H9 (cell line): ENCODE measurements at regions not wholly inside any gene's neighbourhood (a gene's known extent, or its start where the extent isn't known, plus 50 kb on each side); places are given as distances from the start of the nearest gene placed in this dataset.

ENCODE experiments used
- DNase-seq: peaks from one replicate; pipeline ENCODE4 v3.0.0-alpha.2; 2017
- H2AFZ ChIP-seq: one replicate; pipeline ENCODE4 v1.6.1; 2013; ENCODE audit warnings: mild to moderate bottlenecking, low read length, control low read depth, moderate library complexity
- H2AK5ac ChIP-seq: 2 replicates; pipeline ENCODE4 v1.6.1; 2013; ENCODE audit warnings: low read length, control low read depth, mixed read lengths; ENCODE audit not compliant: insufficient read length
- H2BK120ac ChIP-seq: one replicate; pipeline ENCODE4 v1.6.1; 2013; ENCODE audit warnings: low read depth, mild to moderate bottlenecking, low read length, control low read depth, inconsistent platforms; ENCODE audit not compliant: poor library complexity, severe bottlenecking
- H2BK12ac ChIP-seq: 2 replicates; pipeline ENCODE4 v1.6.1; 2013; ENCODE audit warnings: low read length, control low read depth, mixed read lengths, low read depth; ENCODE audit not compliant: insufficient read length
- H2BK15ac ChIP-seq: 2 replicates; pipeline ENCODE4 v1.6.1; 2013; ENCODE audit warnings: low read depth, low read length, control low read depth
- H2BK20ac ChIP-seq: one replicate; pipeline ENCODE4 v1.6.1; 2013; ENCODE audit warnings: low read depth, mild to moderate bottlenecking, low read length, control low read depth, inconsistent platforms; ENCODE audit not compliant: poor library complexity, severe bottlenecking
- H2BK5ac ChIP-seq: 2 replicates; pipeline ENCODE4 v1.6.1; 2013; ENCODE audit warnings: low read length, control low read depth, mixed read lengths; ENCODE audit not compliant: insufficient read length
- H3K14ac ChIP-seq: 2 replicates; pipeline ENCODE4 v1.6.1; 2013; ENCODE audit warnings: low read length, control low read depth; ENCODE audit not compliant: insufficient read depth
- H3K18ac ChIP-seq: 2 replicates; pipeline ENCODE4 v1.6.1; 2013; ENCODE audit warnings: low read depth, mild to moderate bottlenecking, mixed read lengths, low read length, control low read depth; ENCODE audit not compliant: insufficient read length
- H3K23ac ChIP-seq: 2 replicates; pipeline ENCODE4 v1.6.1; 2013; ENCODE audit warnings: low read length, control low read depth, mixed read lengths, low read depth; ENCODE audit not compliant: insufficient read length
- H3K23me2 ChIP-seq: 2 replicates; pipeline ENCODE4 v1.6.1; 2013; ENCODE audit warnings: low read depth, mild to moderate bottlenecking, mixed read lengths, low read length, control low read depth; ENCODE audit not compliant: insufficient read length, poor library complexity, severe bottlenecking
- H3K27ac ChIP-seq: 2 replicates; pipeline ENCODE4 v1.5.1; 2013; ENCODE audit warnings: low read length, control low read depth, mixed read lengths, low read depth; ENCODE audit not compliant: insufficient read length
- H3K27me3 ChIP-seq: 2 replicates; pipeline ENCODE4 v1.6.1; 2013; ENCODE audit warnings: low read length, control low read depth, inconsistent platforms; ENCODE audit not compliant: insufficient read depth
- H3K4ac ChIP-seq: 2 replicates; pipeline ENCODE4 v1.6.1; 2013; ENCODE audit warnings: low read depth, mild to moderate bottlenecking, control low read depth, inconsistent platforms, low read length, moderate library complexity
- H3K4me1 ChIP-seq: 2 replicates; pipeline ENCODE4 v1.6.1; 2013; ENCODE audit warnings: low read length, control low read depth, inconsistent platforms; ENCODE audit not compliant: insufficient read depth
- H3K4me2 ChIP-seq: 2 replicates; pipeline ENCODE4 v1.6.1; 2013; ENCODE audit warnings: low read length, control low read depth, mixed read lengths; ENCODE audit not compliant: insufficient read length, insufficient read depth
- H3K56ac ChIP-seq: 2 replicates; pipeline ENCODE4 v1.6.1; 2013; ENCODE audit warnings: low read depth, mild to moderate bottlenecking, mixed read lengths, low read length, control low read depth; ENCODE audit not compliant: insufficient read length
- H3K79me1 ChIP-seq: 2 replicates; pipeline ENCODE4 v1.6.1; 2013; ENCODE audit warnings: low read depth, mild to moderate bottlenecking, moderate library complexity, low read length, control low read depth, inconsistent platforms; ENCODE audit not compliant: insufficient read depth, poor library complexity, severe bottlenecking
- H3K79me2 ChIP-seq: 2 replicates; pipeline ENCODE4 v1.6.1; 2013; ENCODE audit warnings: low read length, control low read depth, inconsistent platforms; ENCODE audit not compliant: insufficient read depth
- H3K9ac ChIP-seq: 2 replicates; pipeline ENCODE4 v1.6.1; 2013; ENCODE audit warnings: low read length, control low read depth, mixed read lengths; ENCODE audit not compliant: insufficient read length; ENCODE audit errors: extremely low read depth
- H3K9me3 ChIP-seq: one replicate; pipeline ENCODE4 v1.6.1; 2013; ENCODE audit warnings: low read depth, low read length, inconsistent platforms; ENCODE audit not compliant: control insufficient read depth
- H3T11ph ChIP-seq: one replicate; pipeline ENCODE4 v1.6.1; 2013; ENCODE audit warnings: mild to moderate bottlenecking, low read length, control low read depth, inconsistent platforms
- H4K20me1 ChIP-seq: one replicate; pipeline ENCODE4 v1.6.1; 2013; ENCODE audit not compliant: control insufficient read depth, insufficient read length, insufficient read depth
- H4K5ac ChIP-seq: 2 replicates; pipeline ENCODE4 v1.6.1; 2013; ENCODE audit warnings: low read depth, mild to moderate bottlenecking, mixed read lengths, low read length, control low read depth; ENCODE audit not compliant: insufficient read length
- H4K8ac ChIP-seq: replicated peaks from 2 replicates; pipeline ENCODE4 v1.6.1; 2013; ENCODE audit warnings: low read length, control low read depth, mixed read lengths, low read depth; ENCODE audit not compliant: insufficient read length
- H4K91ac ChIP-seq: 2 replicates; pipeline ENCODE4 v1.6.1; 2013; ENCODE audit warnings: low read depth, mild to moderate bottlenecking, moderate library complexity, mixed read lengths, low read length, control low read depth; ENCODE audit not compliant: insufficient read length
- H3K27ac Mint-ChIP-seq, 3 experiments: 2 replicates in 2 of 3; 3 replicates in 1 of 3; pipeline ENCODE4 v1.8.0; 2020 to 2021; ENCODE audit warnings: mixed read lengths in 3 of 3, mild to moderate bottlenecking in 1 of 3, moderate library complexity in 1 of 3
- H3K27me3 Mint-ChIP-seq: 2 replicates; pipeline ENCODE4 v1.8.0; 2021; ENCODE audit warnings: low read depth, mild to moderate bottlenecking, moderate library complexity, mixed read lengths
- H3K36me3 Mint-ChIP-seq, 3 experiments: 2 replicates in 2 of 3; 3 replicates in 1 of 3; pipeline ENCODE4 v1.8.0; 2020 to 2021; ENCODE audit warnings: low read depth in 3 of 3, mixed read lengths in 3 of 3; ENCODE audit not compliant: insufficient read depth in 1 of 3
- H3K4me1 Mint-ChIP-seq, 2 experiments: 2 replicates each; pipeline ENCODE4 v1.8.0; 2020; ENCODE audit warnings: mixed read lengths in 2 of 2
- H3K4me3 Mint-ChIP-seq, 2 experiments: 2 replicates in 1 of 2; 3 replicates in 1 of 2; pipeline ENCODE4 v1.8.0; 2020 to 2021; ENCODE audit warnings: mild to moderate bottlenecking in 2 of 2, mixed read lengths in 2 of 2, moderate library complexity in 1 of 2
- H3K9me3 Mint-ChIP-seq, 2 experiments: 2 replicates in 1 of 2; 3 replicates in 1 of 2; pipeline ENCODE4 v1.8.0; 2020; ENCODE audit warnings: mild to moderate bottlenecking in 2 of 2, mixed read lengths in 2 of 2, moderate library complexity in 1 of 2
- CTCF ChIP-seq: fragments of 200-600 bp; sonication (generic); conservative IDR thresholded peaks from 3 replicates; pipeline ENCODE4 v1.8.0; 2021; ENCODE audit warnings: antibody characterized with exemption, mild to moderate bottlenecking
- WGBS: extraction: QIAGEN DNeasy Blood & Tissue Kit; methylation state at CpG from one replicate; pipeline ENCODE4 v1.1.7; 2013; ENCODE audit warnings: missing lambda C conversion rate, low lambda C conversion rate, mixed read lengths; ENCODE audit not compliant: insufficient read length; ENCODE audit errors: extremely low coverage; 5-methylcytosine and 5-hydroxymethylcytosine counted together

- H3K14ac ChIP-seq: no peak overlapping the region
- DNase-seq: peak; percentile 51
- Mint-ChIP-seq H3K27ac (peak overlapping the region in 1 of 3 experiments; percentile 42; a peak in 2 of 7 replicates), H3K27me3 (peaks cover 2% of the 10 kb centered on the region), H3K9me3 (peaks cover 0 to 4% of the 10 kb centered on the region in 2 experiments; a peak in 3 of 5 replicates), H3K4me3 (no peak overlapping the region), H3K36me3 (peaks cover 0 to 1% (median 0%) of the 10 kb centered on the region in 3 experiments; a peak in 1 of 7 replicates), H3K4me1 (peaks cover 25% of the 10 kb centered on the region in 2 experiments)
- no peak overlapping the region for H3K18ac ChIP-seq
- no peak overlapping the region for H2BK120ac ChIP-seq
- no peak overlapping the region for H2BK20ac ChIP-seq
- no peaks in the 10 kb centered on the region for H3K79me1 ChIP-seq
- no peak overlapping the region for H2BK12ac ChIP-seq
- no peak overlapping the region for H4K5ac ChIP-seq
- H3K27me3 ChIP-seq: no peaks in the 10 kb centered on the region; the same call in 1 of the 2 replicates
- H3K9me3 ChIP-seq: no peaks in the 10 kb centered on the region
- H2BK15ac ChIP-seq: no peak overlapping the region
- no peak overlapping the region for H3K23ac ChIP-seq
- no peaks in the 10 kb centered on the region; the same call in 1 of the 2 replicates for H3K4me1 ChIP-seq
- no peak overlapping the region for H3K27ac ChIP-seq
- H3K23me2 ChIP-seq: no peaks in the 10 kb centered on the region
- H2BK5ac ChIP-seq: no peak overlapping the region
- no peak overlapping the region for H3K4ac ChIP-seq
- no peak overlapping the region for H4K91ac ChIP-seq
- H4K20me1 ChIP-seq: no peaks in the 10 kb centered on the region
- no peak overlapping the region for H3K4me2 ChIP-seq
- no peak for TF ChIP-seq CTCF
- no peak overlapping the region for H3T11ph ChIP-seq
- no peak overlapping the region for H2AK5ac ChIP-seq
- H3K56ac ChIP-seq: no peak overlapping the region
- no peak overlapping the region for H3K9ac ChIP-seq
- no peak overlapping the region for H4K8ac ChIP-seq
- no peak overlapping the region for H2AFZ ChIP-seq
- no peaks in the 10 kb centered on the region for H3K79me2 ChIP-seq
- no CpG with 5 or more reads among the region's 16 CpGs for WGBS
Measured at GRCh38 chr13:105918842-105919741, 616.4 kb downstream of the EFNB2 start.
